GM23248 (cell line): ENCODE measurements at regions not wholly inside any gene's neighbourhood (a gene's known extent, or its start where the extent isn't known, plus 50 kb on each side); places are given as distances from the start of the nearest gene placed in this dataset.

ENCODE experiments used
- EZH2 ChIP-seq: fragments of 200-600 bp; sonication (generic); IDR thresholded peaks from 2 replicates; pipeline ENCODE4 v1.6.1; 2018; ENCODE audit warnings: antibody characterized with exemption, mild to moderate bottlenecking; ENCODE audit not compliant: insufficient read depth, poor library complexity, severe bottlenecking
- EZH2phosphoT487 ChIP-seq: fragments of 200-600 bp; sonication (generic); IDR thresholded peaks from 2 replicates; pipeline ENCODE4 v1.6.1; 2018; ENCODE audit warnings: antibody characterized with exemption, moderate library complexity, mild to moderate bottlenecking, low read depth; ENCODE audit not compliant: insufficient read depth

GRCh38 chr2:158893474-158893873, 75.0 kb upstream of the TANC1 start:
- no peak for TF ChIP-seq EZH2phosphoT487
- TF ChIP-seq EZH2 = no peak
